Stimulated activated CD4-positive, alpha-beta T cell treated with anti-CD3 and anti-CD28 coated beads, Interleukin-12 subunit alpha, Interleukin-12 subunit beta, amount 100 ng/mL, for 48 hours (primary cell): ENCODE measurements at regions not wholly inside any gene's neighbourhood (a gene's known extent, or its start where the extent isn't known, plus 50 kb on each side); places are given as distances from the start of the nearest gene placed in this dataset.
"Not testable (repeated sequence)": the region's sequence is repeated elsewhere in the genome, so short reads cannot be mapped to it uniquely, and the experiment has no call there.

ENCODE experiments used
- DNase-seq, 3 donors: peaks; one replicate each; pipeline ENCODE4 v3.0.0-alpha.2; 2020; ENCODE audit warnings: low read depth in 2 of 3, low spot score in 1 of 3

- not testable (repeated sequence) for DNase-seq
Measured at GRCh38 chr3:159681717-159682116, 306.9 kb upstream of the IL12A start.

GRCh38 chr3:159685801-159686200, 302.8 kb upstream of the IL12A start:
- DNase-seq: no peak

- DNase-seq: no peak
Measured at GRCh38 chr3:159693226-159693625, 295.4 kb upstream of the IL12A start.

GRCh38 chr3:159711560-159712333, 276.9 kb upstream of the IL12A start:
- no peak for DNase-seq

- DNase-seq: no peak
Measured at GRCh38 chr3:159721324-159721723, 267.3 kb upstream of the IL12A start.

GRCh38 chr3:159723295-159723694, 265.3 kb upstream of the IL12A start:
- DNase-seq: no peak

- DNase-seq: no peak
Measured at GRCh38 chr3:159724627-159725026, 264.0 kb upstream of the IL12A start.

GRCh38 chr3:159726231-159726964, 262.2 kb upstream of the IL12A start:
- no peak for DNase-seq

- DNase-seq: no peak
Measured at GRCh38 chr3:159727506-159727905, 261.1 kb upstream of the IL12A start.

- DNase-seq: no peak
Measured at GRCh38 chr3:159731254-159731653, 257.4 kb upstream of the IL12A start.

- no peak for DNase-seq
Measured at GRCh38 chr3:159732172-159733111, 256.2 kb upstream of the IL12A start.

GRCh38 chr3:159733194-159733860, 255.3 kb upstream of the IL12A start:
- DNase-seq: no peak

GRCh38 chr3:159734681-159735080, 254.0 kb upstream of the IL12A start:
- DNase-seq: no peak

- no peak for DNase-seq
Measured at GRCh38 chr3:159739166-159739565, 249.5 kb upstream of the IL12A start.

GRCh38 chr3:159739969-159740368, 248.7 kb upstream of the IL12A start:
- no peak for DNase-seq

GRCh38 chr3:159741281-159741680, 247.4 kb upstream of the IL12A start:
- no peak for DNase-seq

- DNase-seq: no peak
Measured at GRCh38 chr3:159748425-159748824, 240.2 kb upstream of the IL12A start.

GRCh38 chr3:159749406-159749805, 239.2 kb upstream of the IL12A start:
- DNase-seq: no peak

- no peak for DNase-seq
Measured at GRCh38 chr3:159751146-159751545, 237.5 kb upstream of the IL12A start.

GRCh38 chr3:159751752-159752151, 236.9 kb upstream of the IL12A start:
- DNase-seq: no peak
